SJSA1 (cell line): ENCODE measurements at regions not wholly inside any gene's neighbourhood (a gene's known extent, or its start where the extent isn't known, plus 50 kb on each side); places are given as distances from the start of the nearest gene placed in this dataset.
"Not testable (repeated sequence)": the region's sequence is repeated elsewhere in the genome, so short reads cannot be mapped to it uniquely, and the experiment has no call there.

Source experiments
- DNase-seq, 2 experiments: peaks; one replicate each; pipeline ENCODE4 v3.0.0-alpha.2; 2015 to 2020; ENCODE audit warnings: low spot score in 2 of 2, low read depth in 1 of 2
- H3K27ac ChIP-seq: fragments of 250-450 bp; sonication (Bioruptor Pico); 2 replicates; pipeline ENCODE4 v1.5.1; 2020; ENCODE audit warnings: mild to moderate bottlenecking, moderate library complexity
- H3K27me3 ChIP-seq: fragments of 250-450 bp; sonication (Bioruptor Pico); replicated peaks from 2 replicates; pipeline ENCODE4 v1.5.1; 2020; ENCODE audit warnings: mild to moderate bottlenecking, moderate library complexity
- H3K36me3 ChIP-seq: fragments of 250-450 bp; sonication (Bioruptor Pico); 2 replicates; pipeline ENCODE4 v1.5.1; 2020; ENCODE audit warnings: mild to moderate bottlenecking
- H3K4me1 ChIP-seq: fragments of 250-450 bp; sonication (Bioruptor Pico); replicated peaks from 2 replicates; pipeline ENCODE4 v1.6.1; 2021; ENCODE audit warnings: mild to moderate bottlenecking
- H3K4me3 ChIP-seq: fragments of 250-450 bp; sonication (Bioruptor Pico); 2 replicates; pipeline ENCODE4 v1.5.1; 2020; ENCODE audit warnings: mild to moderate bottlenecking
- H3K9me3 ChIP-seq: fragments of 250-450 bp; sonication (Bioruptor Pico); replicated peaks from 2 replicates; pipeline ENCODE4 v1.5.1; 2020; ENCODE audit warnings: mild to moderate bottlenecking

DNA sequence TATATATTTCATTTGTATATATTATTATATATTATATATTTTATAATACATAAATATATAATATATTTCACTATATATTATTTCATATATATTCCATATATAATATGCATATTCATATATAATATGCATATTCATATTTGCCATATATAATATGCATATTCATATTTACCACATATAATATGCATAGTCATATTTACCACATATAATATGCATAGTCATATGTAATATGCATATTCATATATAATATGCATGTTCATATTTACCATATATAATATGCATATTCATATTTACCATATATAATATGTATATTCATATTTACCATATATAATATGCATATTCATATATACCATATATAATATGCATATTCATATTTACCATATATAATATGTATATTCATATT lies 51.2 kb upstream of the GATA2 start:
- Histone ChIP-seq H3K4me3 (no peak overlapping the region), H3K9me3 (no peaks in the 10 kb centered on the region; the same call in 1 of the 2 replicates), H3K4me1 (peaks cover 27% of the 10 kb centered on the region), H3K36me3 (no peaks in the 10 kb centered on the region), H3K27ac (no peak overlapping the region), H3K27me3 (no peaks in the 10 kb centered on the region)
- DNase-seq = no peak

DNA sequence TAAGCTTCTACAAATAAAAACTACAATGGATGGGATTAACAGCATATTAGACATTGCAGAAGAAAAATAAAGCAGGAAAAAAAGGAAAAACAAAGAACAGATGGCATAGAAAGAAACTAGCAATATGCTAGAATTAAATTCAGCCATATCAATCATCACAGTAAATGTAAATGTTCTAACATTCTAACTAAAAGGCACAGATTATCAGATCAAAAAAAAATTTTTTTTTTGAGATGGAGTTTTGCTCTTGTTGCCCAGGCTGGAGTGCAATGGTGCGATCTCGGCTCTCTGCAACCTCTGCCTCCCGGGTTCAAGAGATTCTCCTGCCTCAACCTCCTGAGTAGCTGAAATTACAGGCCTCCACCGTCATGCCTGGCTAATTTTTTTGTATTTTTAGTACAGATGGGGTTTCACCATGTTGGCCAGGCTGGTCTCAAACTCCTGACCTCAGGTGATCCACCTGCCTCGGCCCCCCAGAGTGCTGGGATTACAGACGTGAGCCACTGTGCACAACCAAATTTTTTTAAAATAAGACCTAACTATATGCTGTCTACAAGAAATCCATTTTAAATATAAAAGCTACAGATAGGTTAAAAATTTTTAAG lies 50.7 kb upstream of the GATA2 start:
- H3K9me3 ChIP-seq = not testable (repeated sequence)

More for the DNA sequence above, 50.7 kb upstream of the GATA2 start:
- not testable (repeated sequence) for H3K27me3 ChIP-seq, H3K36me3 ChIP-seq, H3K27ac ChIP-seq, H3K4me3 ChIP-seq, DNase-seq
- peaks cover 22% of the 10 kb centered on the region for H3K4me1 ChIP-seq
